Caco-2 (cell line): ENCODE measurements at regions not wholly inside any gene's neighbourhood (a gene's known extent, or its start where the extent isn't known, plus 50 kb on each side); places are given as distances from the start of the nearest gene placed in this dataset.

Source experiments
- BruUV-seq: library from RNA; stranded (reverse); fragments of 400-500 nt; replicated peaks from 2 replicates; lab custom pipeline; 2021; lab: Mats Ljungman, UMichigan
- CTCF ChIA-PET: fragments of 300-600 bp; sonication (Branson Sonifier 250); formaldehyde crosslinking; loops from one replicate; lab custom pipeline; 2022; ENCODE audit warnings: antibody characterized with exemption; lab: Charles Lee
- POLR2A ChIA-PET: fragments of 300-600 bp; sonication (Branson Sonifier 250); formaldehyde crosslinking; loops from one replicate; lab custom pipeline; 2022; ENCODE audit warnings: antibody characterized with exemption; lab: Charles Lee
- DNase-seq, 2 experiments: peaks; one replicate each; pipeline versions ENCODE4 v3.0.0 to v3.0.0-alpha.2; 2020 to 2022
- H3K27me3 ChIP-seq: replicated peaks from 2 replicates; pipeline ENCODE4 v1.6.0; 2011; ENCODE audit warnings: low read length; ENCODE audit not compliant: control insufficient read depth, insufficient read depth
- H3K36me3 ChIP-seq: 2 replicates; pipeline ENCODE4 v1.5.1; 2011; ENCODE audit warnings: low read length; ENCODE audit not compliant: control insufficient read depth, insufficient read depth
- H3K4me1 ChIP-seq: fragments of 250-450 bp; sonication (Bioruptor Pico); 2 replicates; pipeline ENCODE4 v1.5.1; 2020; ENCODE audit warnings: mild to moderate bottlenecking
- H3K4me3 ChIP-seq: 2 replicates; pipeline ENCODE4 v1.5.1; 2011; ENCODE audit warnings: low read depth, mild to moderate bottlenecking, control low read depth, low read length
- H3K9me3 ChIP-seq: fragments of 250-450 bp; sonication (Bioruptor Pico); 2 replicates; pipeline ENCODE4 v1.5.1; 2020; ENCODE audit warnings: mild to moderate bottlenecking, moderate library complexity
- H3K27ac Mint-ChIP-seq: one replicate; pipeline ENCODE4 v1.8.0; 2022; ENCODE audit warnings: mixed read lengths; ENCODE audit not compliant: unreplicated experiment
- H3K27me3 Mint-ChIP-seq: one replicate; pipeline ENCODE4 v1.8.0; 2022; ENCODE audit warnings: mixed read lengths; ENCODE audit not compliant: insufficient read depth, unreplicated experiment
- H3K36me3 Mint-ChIP-seq: one replicate; pipeline ENCODE4 v1.8.0; 2022; ENCODE audit warnings: mild to moderate bottlenecking, mixed read lengths; ENCODE audit not compliant: insufficient read depth, unreplicated experiment
- H3K4me1 Mint-ChIP-seq: one replicate; pipeline ENCODE4 v1.8.0; 2022; ENCODE audit warnings: low read depth, mixed read lengths; ENCODE audit not compliant: unreplicated experiment
- H3K4me3 Mint-ChIP-seq: one replicate; pipeline ENCODE4 v1.8.0; 2022; ENCODE audit warnings: mild to moderate bottlenecking, moderate library complexity, mixed read lengths; ENCODE audit not compliant: unreplicated experiment
- H3K9me3 Mint-ChIP-seq: one replicate; pipeline ENCODE4 v1.8.0; 2022; ENCODE audit warnings: mixed read lengths; ENCODE audit not compliant: unreplicated experiment
- intact Hi-C: fragments of 100-400 bp; cut with micrococcal nuclease; formaldehyde crosslinking; loops from one replicate; pipeline ENCODE4 v1.10.0; 2022; ENCODE audit not compliant: unreplicated experiment
- TF ChIP-seq, protein P1 (sequence below), 2 experiments: fragments of 200-600 bp in 1 of 2; IDR thresholded peaks; 1 replicate in 1 of 2; 2 replicates in 1 of 2; pipeline versions ENCODE4 v1.5.1 to v1.8.0; 2011 to 2022; ENCODE audit warnings: antibody characterized with exemption in 1 of 2, control low read depth in 1 of 2, inconsistent platforms in 1 of 2, low read depth in 1 of 2, low read length in 1 of 2, mild to moderate bottlenecking in 1 of 2, moderate library complexity in 1 of 2; ENCODE audit not compliant: insufficient read depth in 1 of 2, severe bottlenecking in 1 of 2, unreplicated experiment in 1 of 2

- no peak overlapping the region for H3K27ac Mint-ChIP-seq
- ChIA-PET POLR2A (no interaction called here), CTCF (no interaction called here)
- Histone ChIP-seq H3K9me3 (peaks cover 10% of the 10 kb centered on the region), H3K4me1 (peaks cover 5% of the 10 kb centered on the region; the same call in 1 of the 2 replicates), H3K27me3 (no peaks in the 10 kb centered on the region), H3K4me3 (no peak overlapping the region), H3K36me3 (no peaks in the 10 kb centered on the region)
- H3K36me3 Mint-ChIP-seq = no peaks in the 10 kb centered on the region
- intact Hi-C loops = no loop called here
- H3K4me1 Mint-ChIP-seq = peaks cover 3% of the 10 kb centered on the region
- no peak overlapping the region for H3K4me3 Mint-ChIP-seq
- H3K9me3 Mint-ChIP-seq = peaks cover 54% of the 10 kb centered on the region
- H3K27me3 Mint-ChIP-seq = no peaks in the 10 kb centered on the region
- TF ChIP-seq, protein P1, sequence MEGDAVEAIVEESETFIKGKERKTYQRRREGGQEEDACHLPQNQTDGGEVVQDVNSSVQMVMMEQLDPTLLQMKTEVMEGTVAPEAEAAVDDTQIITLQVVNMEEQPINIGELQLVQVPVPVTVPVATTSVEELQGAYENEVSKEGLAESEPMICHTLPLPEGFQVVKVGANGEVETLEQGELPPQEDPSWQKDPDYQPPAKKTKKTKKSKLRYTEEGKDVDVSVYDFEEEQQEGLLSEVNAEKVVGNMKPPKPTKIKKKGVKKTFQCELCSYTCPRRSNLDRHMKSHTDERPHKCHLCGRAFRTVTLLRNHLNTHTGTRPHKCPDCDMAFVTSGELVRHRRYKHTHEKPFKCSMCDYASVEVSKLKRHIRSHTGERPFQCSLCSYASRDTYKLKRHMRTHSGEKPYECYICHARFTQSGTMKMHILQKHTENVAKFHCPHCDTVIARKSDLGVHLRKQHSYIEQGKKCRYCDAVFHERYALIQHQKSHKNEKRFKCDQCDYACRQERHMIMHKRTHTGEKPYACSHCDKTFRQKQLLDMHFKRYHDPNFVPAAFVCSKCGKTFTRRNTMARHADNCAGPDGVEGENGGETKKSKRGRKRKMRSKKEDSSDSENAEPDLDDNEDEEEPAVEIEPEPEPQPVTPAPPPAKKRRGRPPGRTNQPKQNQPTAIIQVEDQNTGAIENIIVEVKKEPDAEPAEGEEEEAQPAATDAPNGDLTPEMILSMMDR (IDR thresholded peaks at IDR 0.05; ENCODE audit: insufficient read depth in 1 of 2, low read depth in 1 of 2, low read length in 1 of 2, severe bottlenecking in 1 of 2, unreplicated experiment in 1 of 2) = no peak
- no peak for DNase-seq
- BruUV-seq = no TSS peak
Measured at GRCh38 chr11:37511425-37511933, 913.4 kb upstream of the RAG2 start.

GRCh38 chr11:37509506-37509905 lies 911.5 kb upstream of the RAG2 start:
- Mint-ChIP-seq H3K4me1 (peaks cover 8% of the 10 kb centered on the region), H3K9me3 (peaks cover 42% of the 10 kb centered on the region), H3K27me3 (no peaks in the 10 kb centered on the region), H3K27ac (no peak overlapping the region), H3K4me3 (no peak overlapping the region), H3K36me3 (no peaks in the 10 kb centered on the region)
- DNase-seq = no peak
- no TSS peak for BruUV-seq
- Histone ChIP-seq H3K36me3 (no peaks in the 10 kb centered on the region), H3K4me3 (no peak overlapping the region), H3K27me3 (no peaks in the 10 kb centered on the region), H3K4me1 (peaks cover 25% of the 10 kb centered on the region), H3K9me3 (peaks cover 16% of the 10 kb centered on the region)
- intact Hi-C loops = no loop called here
- TF ChIP-seq, protein P1 (IDR thresholded peaks at IDR 0.05; ENCODE audit: insufficient read depth in 1 of 2, low read depth in 1 of 2, low read length in 1 of 2, severe bottlenecking in 1 of 2, unreplicated experiment in 1 of 2) = no peak
- POLR2A ChIA-PET = no interaction called here
- CTCF ChIA-PET = no interaction called here

GRCh38 chr11:37506531-37506930 lies 908.5 kb upstream of the RAG2 start:
- peaks cover 16% of the 10 kb centered on the region for H3K4me1 Mint-ChIP-seq
- BruUV-seq = no TSS peak
- H3K36me3 ChIP-seq = no peaks in the 10 kb centered on the region
- no peak overlapping the region for H3K4me3 Mint-ChIP-seq
- H3K4me1 ChIP-seq = peaks cover 51% of the 10 kb centered on the region
- peaks cover 16% of the 10 kb centered on the region for H3K9me3 ChIP-seq
- TF ChIP-seq, protein P1 (IDR thresholded peaks at IDR 0.05; ENCODE audit: insufficient read depth in 1 of 2, low read depth in 1 of 2, low read length in 1 of 2, severe bottlenecking in 1 of 2, unreplicated experiment in 1 of 2) = no peak
- no peaks in the 10 kb centered on the region for H3K27me3 Mint-ChIP-seq
- no peaks in the 10 kb centered on the region for H3K27me3 ChIP-seq
- H3K36me3 Mint-ChIP-seq = no peaks in the 10 kb centered on the region
- intact Hi-C loops = no loop called here
- CTCF ChIA-PET = no interaction called here
- DNase-seq = no peak
- H3K4me3 ChIP-seq = no peak overlapping the region
- peaks cover 31% of the 10 kb centered on the region for H3K9me3 Mint-ChIP-seq
- H3K27ac Mint-ChIP-seq = no peak overlapping the region
- POLR2A ChIA-PET = no interaction called here
